Embryonic facial prominence (tissue), 1 donor: ENCODE measurements at regions not wholly inside any gene's neighbourhood (a gene's known extent, or its start where the extent isn't known, plus 50 kb on each side); places are given as distances from the start of the nearest gene placed in this dataset.

Experiments
- DNase-seq: peaks from one replicate; pipeline ENCODE4 v3.0.0-alpha.2; 2016; ENCODE audit errors: extremely low spot score

GRCh38 chr1:87812871-87813577 is 484.3 kb downstream of the LMO4 start:
- no peak for DNase-seq

GRCh38 chr1:87814573-87814972 is 485.9 kb downstream of the LMO4 start:
- no peak for DNase-seq

DNA sequence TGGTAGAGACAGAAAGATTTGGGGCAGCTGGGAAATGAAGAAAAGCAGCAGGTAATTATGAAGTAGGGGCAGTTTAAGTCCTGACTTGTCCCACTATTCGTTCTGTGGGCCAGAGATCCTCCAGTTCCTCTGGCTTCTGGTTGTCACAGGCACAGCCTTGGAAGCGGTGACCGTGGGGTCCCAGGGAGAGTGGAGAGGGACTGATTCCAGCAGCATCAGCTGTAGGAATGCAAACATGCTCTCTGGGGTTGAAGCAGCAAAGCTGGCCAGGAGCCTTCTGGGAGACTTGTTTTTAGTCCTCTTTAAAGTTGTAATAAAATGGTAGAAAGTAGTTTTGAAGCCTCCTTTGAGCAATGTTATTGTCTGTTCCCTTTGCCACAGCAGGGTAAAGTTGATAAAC is 488.0 kb downstream of the LMO4 start:
- DNase-seq = no peak

GRCh38 chr1:87820668-87821334 is 492.1 kb downstream of the LMO4 start:
- DNase-seq = no peak

DNA sequence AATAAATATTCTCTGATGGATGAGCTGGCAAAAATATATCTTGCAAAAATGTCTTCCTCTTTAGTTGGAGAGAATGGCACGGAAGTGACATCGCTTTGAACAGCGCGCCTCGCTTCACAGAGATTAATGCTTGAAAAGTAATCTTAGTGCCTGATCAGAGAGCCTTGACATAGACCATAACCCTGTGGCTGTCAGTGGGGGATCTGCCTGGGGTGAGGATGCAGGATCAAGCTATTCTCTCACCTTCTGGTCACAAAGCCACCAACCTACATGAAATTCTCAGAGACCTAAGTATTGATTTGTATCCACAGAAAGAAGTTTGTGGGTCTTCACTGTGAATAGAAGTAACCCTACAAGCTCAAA is 492.6 kb downstream of the LMO4 start:
- DNase-seq = no peak

- peak; percentile 65 for DNase-seq
Measured at GRCh38 chr1:87826681-87827251, 498.1 kb downstream of the LMO4 start.

- DNase-seq = no peak
Measured at GRCh38 chr1:87829360-87829759, 500.7 kb downstream of the LMO4 start.

- no peak for DNase-seq
Measured at GRCh38 chr1:87830432-87830978, 501.8 kb downstream of the LMO4 start.

DNA sequence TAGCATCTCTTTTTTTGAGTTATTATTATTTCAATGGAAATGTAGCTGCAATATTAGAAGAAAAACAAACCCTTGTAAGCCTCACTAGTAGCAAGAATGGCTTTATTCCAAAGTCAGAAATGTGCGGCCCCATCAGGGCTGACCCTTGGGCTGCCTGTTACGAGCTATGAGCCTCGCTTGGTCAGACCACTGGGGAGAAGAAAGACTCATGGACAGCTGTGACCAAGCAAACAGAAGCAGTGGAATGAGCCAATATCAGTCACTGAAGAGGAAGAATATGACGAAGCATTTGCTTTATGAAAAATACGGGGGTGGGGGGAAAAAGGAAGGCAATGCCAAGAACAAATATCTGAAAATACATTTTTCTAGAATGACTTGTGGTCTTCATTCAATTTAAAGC is 504.5 kb downstream of the LMO4 start:
- DNase-seq = no peak

DNA sequence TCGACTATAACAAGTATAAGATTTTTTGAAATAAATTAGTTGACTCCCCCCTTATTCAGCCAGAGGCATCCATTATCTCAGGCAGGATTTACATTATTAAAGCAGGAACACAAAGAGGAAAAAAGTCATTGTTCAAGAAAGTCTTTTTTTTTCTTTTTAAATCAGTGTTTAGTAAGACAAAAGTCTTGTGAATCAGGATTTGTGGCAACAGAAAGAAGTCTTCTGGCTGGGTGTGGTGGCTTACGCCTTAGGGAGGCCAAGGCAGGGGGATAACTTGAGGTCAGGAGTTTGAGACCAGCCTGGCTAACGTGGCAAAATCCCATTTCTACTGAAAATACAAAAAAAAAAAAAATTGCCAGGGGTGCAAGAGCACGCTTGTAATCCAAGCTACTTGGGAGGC is 505.5 kb downstream of the LMO4 start:
- DNase-seq = no peak

- no peak for DNase-seq
Measured at GRCh38 chr1:87834941-87835340, 506.3 kb downstream of the LMO4 start.

GRCh38 chr1:87840767-87841166 is 512.1 kb downstream of the LMO4 start:
- no peak for DNase-seq

DNA sequence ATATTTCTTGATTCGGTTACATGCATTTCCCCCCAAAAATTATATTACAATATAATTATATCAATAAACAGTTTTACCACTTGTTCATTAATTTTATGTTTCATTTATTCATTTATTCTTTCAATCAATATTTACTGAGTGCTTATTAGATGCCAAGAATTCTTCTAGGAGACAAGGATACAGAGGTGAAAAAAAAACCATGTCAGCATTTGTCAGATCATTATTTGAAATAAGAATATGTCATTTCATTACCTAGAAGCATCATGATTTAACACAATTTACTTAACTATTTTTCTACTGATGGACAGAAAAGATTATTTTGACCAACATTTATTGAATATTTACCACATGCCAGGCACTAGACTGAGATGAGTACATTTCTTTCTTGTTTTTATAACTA is 512.7 kb downstream of the LMO4 start:
- DNase-seq = no peak

GRCh38 chr1:87842156-87842555 is 513.5 kb downstream of the LMO4 start:
- no peak for DNase-seq

GRCh38 chr1:87844251-87844650 is 515.6 kb downstream of the LMO4 start:
- DNase-seq = no peak

DNA sequence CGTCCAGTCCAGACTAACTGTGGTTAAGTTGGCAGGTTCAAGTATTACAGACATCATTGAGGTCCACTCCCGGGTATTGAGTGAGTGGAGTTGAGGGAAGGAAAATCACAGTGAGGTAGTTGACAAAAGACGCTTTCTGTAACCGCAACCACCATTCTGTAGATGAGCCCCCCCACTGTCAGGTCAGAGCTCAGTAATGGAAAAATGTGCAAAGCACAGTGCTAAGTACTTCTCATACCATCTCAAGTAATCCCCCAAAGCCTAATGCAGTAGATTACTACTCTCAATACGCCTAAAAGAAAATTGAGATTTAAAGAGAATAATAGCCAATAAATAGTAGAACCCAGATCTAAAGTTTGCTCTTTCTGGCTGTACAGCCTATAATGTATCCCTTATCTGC is 522.8 kb downstream of the LMO4 start:
- DNase-seq = no peak

DNA sequence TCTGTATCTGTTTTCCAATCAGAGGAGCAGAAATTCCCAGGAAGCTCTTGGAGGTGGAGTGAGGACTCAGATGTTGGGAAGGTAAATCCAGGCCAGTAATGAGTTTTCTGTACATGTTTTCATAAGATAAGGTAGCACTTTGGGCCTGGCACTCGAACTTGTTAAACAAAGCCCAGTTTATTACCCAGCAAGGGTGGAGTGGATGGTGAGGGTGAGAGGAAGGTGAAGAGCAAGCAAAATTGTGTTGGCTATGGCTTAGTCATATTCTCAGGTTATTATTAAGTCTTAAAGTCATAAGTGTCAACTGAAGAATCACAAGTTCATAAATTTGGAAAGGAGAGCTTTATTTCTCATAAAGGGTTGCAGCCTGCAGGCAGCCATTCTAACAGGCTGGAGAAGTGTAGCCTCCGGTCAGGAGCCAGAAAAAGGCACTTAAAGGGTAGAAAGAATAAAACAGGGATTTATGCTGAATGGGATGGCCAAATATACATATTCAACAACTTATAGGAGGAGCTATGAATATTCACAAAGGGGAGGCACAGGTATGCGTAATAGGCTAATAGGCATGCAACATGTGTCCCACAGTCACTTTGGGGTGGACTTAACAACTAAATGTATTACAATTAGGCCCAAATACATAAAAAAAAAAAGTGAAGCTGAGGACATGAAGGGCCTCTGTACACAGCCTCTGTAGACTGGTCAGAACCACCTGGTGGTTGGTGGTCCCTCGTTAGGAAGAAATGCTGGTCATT is 523.9 kb downstream of the LMO4 start:
- DNase-seq = no peak

DNA sequence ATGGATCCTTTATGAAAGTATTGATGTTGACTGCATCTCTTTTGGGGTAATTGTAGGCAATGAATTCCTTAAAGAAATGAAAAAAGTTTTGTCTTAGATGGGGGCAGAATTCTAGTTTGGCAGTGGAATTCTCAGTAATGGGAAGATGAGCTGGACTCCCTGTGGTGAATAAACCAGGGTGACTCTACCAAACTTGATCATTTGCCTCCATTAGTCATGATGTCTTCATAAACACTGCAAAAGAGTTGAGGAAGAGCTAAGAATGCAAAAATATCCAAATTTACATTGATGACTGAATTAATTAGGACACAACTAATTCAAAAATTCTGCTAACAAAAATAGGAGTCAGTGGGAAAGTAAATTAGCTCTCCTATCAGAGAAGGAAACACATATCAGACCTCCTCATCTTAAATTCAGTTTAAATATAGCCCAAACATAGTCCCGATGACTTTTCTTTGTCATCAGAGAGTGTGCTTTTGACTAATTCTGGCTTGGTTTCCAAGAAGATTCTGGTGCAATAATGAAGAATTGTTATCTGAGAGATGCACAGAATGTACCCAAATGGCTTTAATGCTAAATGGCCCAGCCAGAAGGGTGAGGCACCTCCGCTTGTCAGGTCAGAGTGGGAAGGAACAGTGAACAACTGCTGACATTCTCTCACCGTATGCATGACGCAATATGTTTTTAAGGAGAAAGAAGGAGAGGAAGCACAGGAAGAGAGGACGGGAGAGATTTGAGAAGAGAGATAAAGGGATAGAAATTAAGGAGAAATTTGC is 525.1 kb downstream of the LMO4 start:
- DNase-seq = no peak

- DNase-seq = no peak
Measured at GRCh38 chr1:87863317-87863716, 534.6 kb downstream of the LMO4 start.

DNA sequence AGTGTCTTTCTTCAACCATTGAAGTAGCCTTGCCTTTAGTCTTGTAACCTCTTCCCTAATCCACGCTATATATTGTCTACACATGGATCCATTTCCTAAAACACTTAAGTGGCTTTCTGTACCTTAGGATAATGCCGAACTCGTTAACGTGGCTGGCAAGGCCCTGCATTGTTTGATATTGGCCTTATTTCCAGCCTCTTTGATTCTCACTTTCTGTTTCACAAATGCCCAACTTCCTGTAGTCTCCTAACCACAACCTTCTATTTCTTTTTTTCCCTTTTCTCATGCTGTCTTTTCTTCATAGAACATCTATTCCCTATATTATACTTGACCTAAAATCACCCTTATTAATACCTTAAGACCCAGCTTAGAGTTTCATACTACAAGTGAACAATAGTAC is 536.0 kb downstream of the LMO4 start:
- DNase-seq = no peak

GRCh38 chr1:87866416-87866815 is 537.7 kb downstream of the LMO4 start:
- DNase-seq = no peak

- no peak for DNase-seq
Measured at GRCh38 chr1:87867626-87868025, 538.9 kb downstream of the LMO4 start.
